Adrenal gland (tissue), 5 donors: ENCODE measurements at regions not wholly inside any gene's neighbourhood (a gene's known extent, or its start where the extent isn't known, plus 50 kb on each side); places are given as distances from the start of the nearest gene placed in this dataset.

ENCODE experiments used
- CTCF ChIP-seq, 6 experiments: fragments of 450-650 bp in 4 of 6; fragments of 200-600 bp in 2 of 6; sonication (generic) in 1 of 6; IDR thresholded peaks; 1 replicate in 5 of 6; 2 replicates in 1 of 6; pipeline versions ENCODE4 v1.5.1 to v1.8.0; 2016 to 2021; ENCODE audit warnings: antibody characterized with exemption in 6 of 6, mild to moderate bottlenecking in 2 of 6, moderate library complexity in 1 of 6
- POLR2A ChIP-seq, 2 donors: fragments of 450-650 bp; IDR thresholded peaks; one replicate each; pipeline ENCODE4 v1.6.1; 2017; ENCODE audit warnings: antibody characterized with exemption in 2 of 2, mild to moderate bottlenecking in 2 of 2, moderate library complexity in 1 of 2
- donor health status: DM: no; HTN: no; CAD: no.

- TF ChIP-seq CTCF (IDR thresholded peaks at IDR 0.05), result no peak
- TF ChIP-seq POLR2A (IDR thresholded peaks at IDR 0.05), result no peak
These were observed 227.1 kb upstream of the CD96 start for GRCh38 chr3:111314898-111315297.
